OCI-LY1 (cell line): ENCODE measurements at regions not wholly inside any gene's neighbourhood (a gene's known extent, or its start where the extent isn't known, plus 50 kb on each side); places are given as distances from the start of the nearest gene placed in this dataset.

Experiments used
- H2AFZ ChIP-seq: fragments of 200-600 bp; sonication (generic), shearing (Covaris generic); 2 replicates; pipeline ENCODE4 v1.6.0; 2014; ENCODE audit warnings: antibody characterized with exemption, mild to moderate bottlenecking, low read length
- H3F3A ChIP-seq: fragments of 200-600 bp; sonication (generic), shearing (Covaris generic); 2 replicates; pipeline ENCODE4 v1.6.0; 2014; ENCODE audit warnings: mild to moderate bottlenecking, antibody characterized with exemption, low read length, moderate library complexity; ENCODE audit not compliant: insufficient read depth
- H3K27ac ChIP-seq: fragments of 200-600 bp; sonication (generic); 2 replicates; pipeline ENCODE4 v1.5.1; 2014; ENCODE audit warnings: low read length, mixed run types, mild to moderate bottlenecking, low read depth; ENCODE audit not compliant: poor library complexity, severe bottlenecking
- H3K27me3 ChIP-seq: fragments of 200-600 bp; sonication (generic); 2 replicates; pipeline ENCODE4 v1.6.0; 2014; ENCODE audit warnings: antibody characterized with exemption, mild to moderate bottlenecking, low read length, moderate library complexity; ENCODE audit not compliant: insufficient read depth
- H3K36me3 ChIP-seq: fragments of 200-600 bp; sonication (generic); 2 replicates; pipeline ENCODE4 v1.6.1; 2014; ENCODE audit warnings: mild to moderate bottlenecking, antibody characterized with exemption, low read length, moderate library complexity, mixed read lengths; ENCODE audit not compliant: insufficient read depth
- H3K4me1 ChIP-seq: fragments of 200-600 bp; sonication (generic); 2 replicates; pipeline ENCODE4 v1.5.1; 2014; ENCODE audit warnings: mild to moderate bottlenecking, low read length, moderate library complexity; ENCODE audit not compliant: insufficient read depth, severe bottlenecking
- H3K4me2 ChIP-seq: fragments of 200-600 bp; sonication (generic), shearing (Covaris generic); 2 replicates; pipeline ENCODE4 v1.6.1; 2014; ENCODE audit warnings: low read length
- H3K4me3 ChIP-seq: fragments of 200-600 bp; sonication (generic); 2 replicates; pipeline ENCODE4 v1.5.1; 2014; ENCODE audit warnings: low read length, low read depth, mild to moderate bottlenecking, mixed read lengths; ENCODE audit not compliant: poor library complexity, severe bottlenecking
- H3K79me2 ChIP-seq: fragments of 200-600 bp; shearing (Covaris generic); 2 replicates; pipeline ENCODE4 v1.6.1; 2016; ENCODE audit warnings: mixed run types, low read length, mixed read lengths; ENCODE audit not compliant: insufficient read depth
- H3K9ac ChIP-seq: fragments of 200-600 bp; sonication (generic), shearing (Covaris generic); 2 replicates; pipeline ENCODE4 v1.6.1; 2014; ENCODE audit warnings: mild to moderate bottlenecking, low read length, mixed read lengths
- H3K9me2 ChIP-seq: fragments of 200-600 bp; sonication (generic), shearing (Covaris generic); 2 replicates; pipeline ENCODE4 v1.6.1; 2014; ENCODE audit warnings: low read depth, mild to moderate bottlenecking, low read length, mixed read lengths
- H3K9me3 ChIP-seq: fragments of 200-600 bp; shearing (Covaris generic); 2 replicates; pipeline ENCODE4 v1.6.1; 2014; ENCODE audit warnings: low read length, mixed read lengths
- H4K20me1 ChIP-seq: fragments of 200-600 bp; sonication (generic), shearing (Covaris generic); 2 replicates; pipeline ENCODE4 v1.6.0; 2016; ENCODE audit warnings: mild to moderate bottlenecking, low read length; ENCODE audit not compliant: insufficient read depth
- CTCF ChIP-seq: fragments of 200-600 bp; sonication (generic), shearing (Covaris generic); IDR thresholded peaks from 2 replicates; pipeline ENCODE4 v1.5.1; 2017; ENCODE audit warnings: mild to moderate bottlenecking, antibody characterized with exemption, low read length, moderate library complexity, mixed read lengths
- EZH2 ChIP-seq: fragments of 200-600 bp; sonication (generic), shearing (Covaris generic); IDR thresholded peaks from 2 replicates; pipeline ENCODE4 v1.8.0; 2017; ENCODE audit warnings: borderline replicate concordance, mixed run types, mild to moderate bottlenecking, antibody characterized with exemption, low read length, moderate library complexity, mixed read lengths

- Histone ChIP-seq H3K4me2 (no peak overlapping the region), H4K20me1 (no peaks in the 10 kb centered on the region), H3K9ac (no peak overlapping the region), H3K4me3 (no peak overlapping the region), H3K9me2 (no peaks in the 10 kb centered on the region), H3K27ac (no peak overlapping the region), H2AFZ (no peak overlapping the region), H3K79me2 (no peaks in the 10 kb centered on the region), H3K36me3 (no peaks in the 10 kb centered on the region), H3K27me3 (0 out of 2 replicates have a peak, but pooled peaks cover 4% of the 10 kb centered on the region), H3K4me1 (peaks cover 17% of the 10 kb centered on the region), H3F3A (no peaks in the 10 kb centered on the region), H3K9me3 (no peaks in the 10 kb centered on the region)
- TF ChIP-seq CTCF, result no peak
- TF ChIP-seq EZH2, result no peak
Observed at GRCh38 chr11:10935015-10935559, 77.2 kb upstream of the ZBED5 start.

- peaks cover 17% of the 10 kb centered on the region for H3K4me1 ChIP-seq
- H3K9me3 ChIP-seq, result no peaks in the 10 kb centered on the region
- no peaks in the 10 kb centered on the region for H3F3A ChIP-seq
- no peak overlapping the region for H2AFZ ChIP-seq
- H3K79me2 ChIP-seq, result no peaks in the 10 kb centered on the region
- H3K27ac ChIP-seq, result no peak overlapping the region
- no peaks in the 10 kb centered on the region for H3K36me3 ChIP-seq
- TF ChIP-seq CTCF, result no peak
- TF ChIP-seq EZH2, result no peak
- no peaks in the 10 kb centered on the region for H3K9me2 ChIP-seq
- 0 out of 2 replicates have a peak, but pooled peaks cover 4% of the 10 kb centered on the region for H3K27me3 ChIP-seq
- peak overlapping the region; percentile 42; the same call in 1 of the 2 replicates for H3K9ac ChIP-seq
- H4K20me1 ChIP-seq, result no peaks in the 10 kb centered on the region
- peak overlapping the region; percentile 93 for H3K4me2 ChIP-seq
- H3K4me3 ChIP-seq, result peak overlapping the region; percentile 53
Observed at GRCh38 chr11:10934293-10934860, 76.5 kb upstream of the ZBED5 start.

GRCh38 chr11:10933455-10934292 lies 75.8 kb upstream of the ZBED5 start:
- Histone ChIP-seq H3F3A (no peaks in the 10 kb centered on the region), H3K79me2 (no peaks in the 10 kb centered on the region), H3K9ac (peak overlapping the region; percentile 42; the same call in 1 of the 2 replicates), H3K4me3 (peak overlapping the region; percentile 53), H3K36me3 (no peaks in the 10 kb centered on the region), H3K9me2 (no peaks in the 10 kb centered on the region), H3K4me1 (peaks cover 17% of the 10 kb centered on the region), H2AFZ (0 out of 2 replicates have a peak overlapping the region, but pooled peaks have one; percentile 81), H3K27me3 (0 out of 2 replicates have a peak, but pooled peaks cover 4% of the 10 kb centered on the region), H4K20me1 (no peaks in the 10 kb centered on the region), H3K4me2 (peak overlapping the region; percentile 93), H3K9me3 (no peaks in the 10 kb centered on the region), H3K27ac (no peak overlapping the region)
- TF ChIP-seq EZH2 (no peak), CTCF (peak; percentile 97)
